MCF 10A (cell line): ENCODE measurements at regions not wholly inside any gene's neighbourhood (a gene's known extent, or its start where the extent isn't known, plus 50 kb on each side); places are given as distances from the start of the nearest gene placed in this dataset.
A peak's percentile ranks its signal among the peaks of the same experiment; 100 is the strongest.

Experiments used
- BruUV-seq: library from RNA; stranded (reverse); fragments of 400-500 nt; replicated peaks from 2 replicates; lab custom pipeline; 2021; lab: Mats Ljungman, UMichigan
- CTCF ChIA-PET: fragments of 300-600 bp; sonication (Branson Sonifier 250); formaldehyde crosslinking; extraction: SDS; loops from one replicate; lab custom pipeline; 2021; ENCODE audit warnings: antibody characterized with exemption, inconsistent platforms; lab: Yijun Ruan, JAX
- POLR2A ChIA-PET: fragments of 300-600, 350-650 bp; sonication (Branson Sonifier 250); formaldehyde crosslinking; extraction: SDS; loops from one replicate; lab custom pipeline; 2020; ENCODE audit warnings: antibody characterized with exemption, inconsistent platforms; lab: Yijun Ruan, JAX
- DNase-seq: peaks from one replicate; pipeline ENCODE4 v3.0.0-alpha.2; 2018; ENCODE audit not compliant: unreplicated experiment
- H3K27ac Mint-ChIP-seq: one replicate; pipeline ENCODE4 v1.8.0; 2022; ENCODE audit warnings: mild to moderate bottlenecking, low read depth, mixed read lengths; ENCODE audit not compliant: unreplicated experiment
- H3K27me3 Mint-ChIP-seq: one replicate; pipeline ENCODE4 v1.8.0; 2022; ENCODE audit warnings: mixed read lengths; ENCODE audit not compliant: insufficient read depth, unreplicated experiment
- H3K36me3 Mint-ChIP-seq: one replicate; pipeline ENCODE4 v1.8.0; 2022; ENCODE audit warnings: mild to moderate bottlenecking, moderate library complexity, mixed read lengths; ENCODE audit not compliant: insufficient read depth, unreplicated experiment
- H3K4me1 Mint-ChIP-seq: one replicate; pipeline ENCODE4 v1.8.0; 2022; ENCODE audit warnings: mixed read lengths; ENCODE audit not compliant: insufficient read depth, unreplicated experiment
- H3K4me3 Mint-ChIP-seq: one replicate; pipeline ENCODE4 v1.8.0; 2022; ENCODE audit warnings: mild to moderate bottlenecking, moderate library complexity, mixed read lengths; ENCODE audit not compliant: unreplicated experiment
- H3K9me3 Mint-ChIP-seq: one replicate; pipeline ENCODE4 v1.8.0; 2022; ENCODE audit warnings: mixed read lengths; ENCODE audit not compliant: unreplicated experiment
- CTCF ChIP-seq: fragments of 200-600 bp; IDR thresholded peaks from one replicate; pipeline ENCODE4 v1.8.0; 2022; ENCODE audit warnings: antibody characterized with exemption, mild to moderate bottlenecking; ENCODE audit not compliant: unreplicated experiment
- intact Hi-C: fragments of 100-400 bp; cut with micrococcal nuclease; formaldehyde crosslinking; loops from 2 replicates; pipeline ENCODE4 v1.14.1; 2022

GRCh38 chr6:113679051-113679450 is 178.1 kb upstream of the MARCKS start:
- H3K27ac Mint-ChIP-seq: no peak overlapping the region
- intact Hi-C loops: no loop called here
- no peak for DNase-seq
- ChIA-PET POLR2A (interaction anchor here (1.5 kb wide), 1 partner anchor 12 kb away, joined by 3 read pairs; no protein-coding TSS in a partner anchor), CTCF (interaction anchor here (0.7 to 1.1 kb wide), 2 partner anchors 12 to 250 kb away, joined by 3 read pairs; no protein-coding TSS in a partner anchor)
- H3K4me1 Mint-ChIP-seq: no peaks in the 10 kb centered on the region
- peaks cover 6% of the 10 kb centered on the region for H3K36me3 Mint-ChIP-seq
- BruUV-seq: no TSS peak
- no peaks in the 10 kb centered on the region for H3K9me3 Mint-ChIP-seq
- TF ChIP-seq CTCF: no peak
- no peaks in the 10 kb centered on the region for H3K27me3 Mint-ChIP-seq
- no peak overlapping the region for H3K4me3 Mint-ChIP-seq

GRCh38 chr6:113680301-113680700 is 176.8 kb upstream of the MARCKS start:
- no peak for DNase-seq
- Mint-ChIP-seq H3K36me3 (peaks cover 6% of the 10 kb centered on the region), H3K27me3 (no peaks in the 10 kb centered on the region), H3K9me3 (no peaks in the 10 kb centered on the region), H3K4me3 (no peak overlapping the region), H3K27ac (no peak overlapping the region), H3K4me1 (peaks cover 6% of the 10 kb centered on the region)
- intact Hi-C loops: no loop called here
- ChIA-PET CTCF (interaction anchor here (0.7 kb wide), 1 partner anchor 11 kb away, joined by 3 read pairs; no protein-coding TSS in a partner anchor), POLR2A (no interaction called here)
- TF ChIP-seq CTCF: no peak
- no TSS peak for BruUV-seq

- CTCF ChIA-PET: interaction anchor here (0.6 kb wide), 1 partner anchor 66 kb away, joined by 4 read pairs; no protein-coding TSS in a partner anchor
- Mint-ChIP-seq H3K4me1 (peaks cover 6% of the 10 kb centered on the region), H3K9me3 (no peaks in the 10 kb centered on the region), H3K4me3 (no peak overlapping the region), H3K36me3 (peaks cover 3% of the 10 kb centered on the region), H3K27ac (no peak overlapping the region), H3K27me3 (no peaks in the 10 kb centered on the region)
- intact Hi-C loops: no loop called here
- no TSS peak for BruUV-seq
- TF ChIP-seq CTCF: no peak
- DNase-seq: no peak
- POLR2A ChIA-PET: no interaction called here
These were observed 173.2 kb upstream of the MARCKS start for GRCh38 chr6:113683968-113684367.

- no peaks in the 10 kb centered on the region for H3K9me3 Mint-ChIP-seq
These were observed 172.7 kb upstream of the MARCKS start for GRCh38 chr6:113684382-113684901.

More at GRCh38 chr6:113684382-113684901, 172.7 kb upstream of the MARCKS start:
- ChIA-PET CTCF (interaction anchor here (0.7 kb wide), 1 partner anchor 16 kb away, joined by 6 read pairs; no protein-coding TSS in a partner anchor), POLR2A (no interaction called here)
- BruUV-seq: TSS peak; percentile 100
- Mint-ChIP-seq H3K4me3 (no peak overlapping the region), H3K27me3 (no peaks in the 10 kb centered on the region), H3K27ac (no peak overlapping the region), H3K36me3 (no peaks in the 10 kb centered on the region), H3K4me1 (peaks cover 6% of the 10 kb centered on the region)
- intact Hi-C loops: no loop called here
- no peak for TF ChIP-seq CTCF
- DNase-seq: peak; percentile 40
